ENCODE measurements at regions not wholly inside any gene's neighbourhood (a gene's known extent, or its start where the extent isn't known, plus 50 kb on each side); places are given as distances from the start of the nearest gene placed in this dataset.

- TF ChIP-seq CTCF (IDR thresholded peaks at IDR 0.05) (no peak), POLR2A (IDR thresholded peaks at IDR 0.05) (no peak)
Observed at GRCh38 chr6:170173335-170173881, 117.5 kb downstream of the DLL1 start.
